Kidney (tissue), 13 donors: ENCODE measurements at regions not wholly inside any gene's neighbourhood (a gene's known extent, or its start where the extent isn't known, plus 50 kb on each side); places are given as distances from the start of the nearest gene placed in this dataset.

Source experiments
- DNase-seq, 5 donors: peaks; one replicate each; pipeline ENCODE4 v3.0.0-alpha.2; 2013 to 2020
- FAIRE-seq: peaks from 2 replicates; lab custom pipeline; 2012; peaks lifted over from hg19 to GRCh38; lab: Jason Lieb, UNC
- H3K27ac ChIP-seq, 2 donors: one replicate each; pipeline ENCODE4 v1.7.0; 2013; ENCODE audit warnings: low read depth in 2 of 2, low read length in 2 of 2, inconsistent platforms in 1 of 2
- H3K27me3 ChIP-seq: one replicate; pipeline ENCODE4 v1.7.1; 2013; ENCODE audit warnings: low read length, inconsistent platforms; ENCODE audit not compliant: control insufficient read depth, insufficient read depth
- H3K36me3 ChIP-seq, 3 donors: one replicate each; pipeline versions ENCODE4 v1.7.0 to v1.7.1; 2013; ENCODE audit warnings: low read length in 3 of 3, control low read depth in 1 of 3, inconsistent platforms in 1 of 3; ENCODE audit not compliant: insufficient read depth in 3 of 3, control insufficient read depth in 2 of 3
- H3K4me1 ChIP-seq, 3 donors: one replicate each; pipeline versions ENCODE4 v1.7.0 to v1.7.1; 2013; ENCODE audit warnings: low read length in 3 of 3, inconsistent platforms in 1 of 3, low read depth in 1 of 3; ENCODE audit not compliant: control insufficient read depth in 2 of 3, insufficient read depth in 2 of 3
- H3K4me3 ChIP-seq, 3 donors: one replicate each; pipeline versions ENCODE4 v1.7.0 to v1.8.1; 2013; ENCODE audit warnings: low read length in 3 of 3, control low read depth in 1 of 3, inconsistent platforms in 1 of 3
- H3K9ac ChIP-seq, 3 donors: one replicate each; pipeline versions ENCODE4 v1.7.0 to v1.7.1; 2013; ENCODE audit warnings: low read length in 3 of 3, control low read depth in 1 of 3, inconsistent platforms in 1 of 3
- H3K9me3 ChIP-seq, 3 donors: one replicate each; pipeline versions ENCODE4 v1.7.0 to v1.7.1; 2013; ENCODE audit warnings: low read length in 3 of 3, control low read depth in 1 of 3, inconsistent platforms in 1 of 3; ENCODE audit not compliant: control insufficient read depth in 2 of 3, insufficient read depth in 1 of 3
- CTCF ChIP-seq: IDR thresholded peaks from 3 replicates; pipeline ENCODE4 v1.5.1; 2012; ENCODE audit warnings: mild to moderate bottlenecking, moderate library complexity, borderline replicate concordance; ENCODE audit not compliant: insufficient read depth; ENCODE audit errors: extremely low read depth
- intact Hi-C: fragments of 100-400 bp; cut with DNase I; formaldehyde crosslinking; loops from one replicate; pipeline ENCODE4 v1.11.1; 2022
- donor health status: control.
- donor health status: control.
- donor health status: control.
- donor health status: control.
- donor health status: control.
- donor health status: DM: yes; HTN: yes; CAD: no.
- donor health status: Normal renal cell carcinoma (clear cell type).

GRCh38 chr6:156352861-156353260 lies 424.3 kb upstream of the ARID1B start:
- H3K27me3 ChIP-seq = no peaks in the 10 kb centered on the region
- no peaks in the 10 kb centered on the region for H3K36me3 ChIP-seq
- H3K4me3 ChIP-seq = no peak overlapping the region
- no peak for FAIRE-seq
- H3K9ac ChIP-seq = no peak overlapping the region
- no peak overlapping the region for H3K27ac ChIP-seq
- H3K4me1 ChIP-seq = no peaks in the 10 kb centered on the region
- no peak for TF ChIP-seq CTCF
- intact Hi-C loops = no loop called here
- DNase-seq = no peak
- no peaks in the 10 kb centered on the region for H3K9me3 ChIP-seq

- DNase-seq (no peak), FAIRE-seq (no peak)
- Histone ChIP-seq H3K36me3 (no peaks in the 10 kb centered on the region), H3K4me1 (no peaks in the 10 kb centered on the region), H3K27ac (no peak overlapping the region), H3K4me3 (no peak overlapping the region), H3K9me3 (no peaks in the 10 kb centered on the region), H3K9ac (no peak overlapping the region), H3K27me3 (no peaks in the 10 kb centered on the region)
- intact Hi-C loops = no loop called here
- TF ChIP-seq CTCF = no peak
Measured at GRCh38 chr6:156351346-156351966, 425.7 kb upstream of the ARID1B start.

GRCh38 chr6:156350337-156350736 lies 426.8 kb upstream of the ARID1B start:
- no peak for FAIRE-seq
- no peaks in the 10 kb centered on the region for H3K27me3 ChIP-seq
- TF ChIP-seq CTCF = no peak
- no peak overlapping the region for H3K9ac ChIP-seq
- no peaks in the 10 kb centered on the region for H3K36me3 ChIP-seq
- H3K4me3 ChIP-seq = no peak overlapping the region
- no peak for DNase-seq
- H3K27ac ChIP-seq = no peak overlapping the region
- H3K9me3 ChIP-seq = no peaks in the 10 kb centered on the region
- no peaks in the 10 kb centered on the region for H3K4me1 ChIP-seq
- intact Hi-C loops = no loop called here

- no peak for FAIRE-seq
- H3K27ac ChIP-seq = no peak overlapping the region
- intact Hi-C loops = no loop called here
Measured at GRCh38 chr6:156348849-156349248, 428.3 kb upstream of the ARID1B start.

More at GRCh38 chr6:156348849-156349248, 428.3 kb upstream of the ARID1B start:
- Histone ChIP-seq H3K4me3 (no peak overlapping the region), H3K9me3 (no peaks in the 10 kb centered on the region), H3K4me1 (no peaks in the 10 kb centered on the region), H3K36me3 (no peaks in the 10 kb centered on the region), H3K27me3 (no peaks in the 10 kb centered on the region), H3K9ac (no peak overlapping the region)
- no peak for DNase-seq
- no peak for TF ChIP-seq CTCF
